ENCODE measurements at regions not wholly inside any gene's neighbourhood (a gene's known extent, or its start where the extent isn't known, plus 50 kb on each side); places are given as distances from the start of the nearest gene placed in this dataset.

DNA sequence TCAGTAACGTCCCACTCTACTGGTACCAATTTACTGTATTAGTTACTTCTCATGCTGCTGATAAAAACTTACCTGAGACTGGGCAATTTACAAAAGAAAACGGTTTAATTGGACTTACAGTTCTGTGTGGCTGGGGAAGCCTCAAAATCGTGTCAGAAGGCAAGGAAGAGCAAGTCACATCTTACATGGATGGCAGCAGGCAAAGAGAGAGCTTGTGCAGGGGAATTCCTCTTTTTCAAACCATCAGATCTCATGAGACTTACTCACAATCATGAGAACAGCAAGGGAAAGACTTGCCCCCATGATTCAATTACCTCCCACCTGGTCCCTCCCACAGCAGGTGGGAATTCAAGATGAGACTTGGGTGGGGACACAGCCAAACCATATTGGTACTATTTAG lies 908.2 kb upstream of the NR2F2 start:
- Histone ChIP-seq H3K27ac (ENCODE audit: insufficient read depth, low read length) (no peak overlapping the region), H3K4me2 (ENCODE audit: extremely low read depth, insufficient read depth, low read length) (no peak overlapping the region), H3K9ac (ENCODE audit: insufficient read depth, low read length) (no peak overlapping the region), H3K4me3 (replicated peaks in 1 of 4; ENCODE audit: control extremely low read depth in 1 of 4, insufficient read depth in 1 of 4, low read depth in 3 of 4, low read length in 4 of 4) (no peak overlapping the region), H2AFZ (ENCODE audit: low read length) (no peak overlapping the region), H3K36me3 (ENCODE audit: control insufficient read depth, insufficient read depth, low read length) (no peaks in the 10 kb centered on the region), H3K79me2 (ENCODE audit: control insufficient read depth, insufficient read depth, low read length) (no peaks in the 10 kb centered on the region), H3K27me3 (ENCODE audit: control insufficient read depth, insufficient read depth, low read length) (no peaks in the 10 kb centered on the region), H4K20me1 (ENCODE audit: control insufficient read depth, extremely low read depth, insufficient read depth, low read length) (no peaks in the 10 kb centered on the region), H3K4me1 (ENCODE audit: control insufficient read depth, extremely low read depth, insufficient read depth, low read length) (no peaks in the 10 kb centered on the region), H3K9me3 (ENCODE audit: control insufficient read depth, insufficient read depth, low read depth, low read length) (no peaks in the 10 kb centered on the region)
- no peak for TF ChIP-seq EZH2 (IDR thresholded peaks at IDR 0.05; ENCODE audit: low read length, missing control alignments)
- TF ChIP-seq, protein P1, sequence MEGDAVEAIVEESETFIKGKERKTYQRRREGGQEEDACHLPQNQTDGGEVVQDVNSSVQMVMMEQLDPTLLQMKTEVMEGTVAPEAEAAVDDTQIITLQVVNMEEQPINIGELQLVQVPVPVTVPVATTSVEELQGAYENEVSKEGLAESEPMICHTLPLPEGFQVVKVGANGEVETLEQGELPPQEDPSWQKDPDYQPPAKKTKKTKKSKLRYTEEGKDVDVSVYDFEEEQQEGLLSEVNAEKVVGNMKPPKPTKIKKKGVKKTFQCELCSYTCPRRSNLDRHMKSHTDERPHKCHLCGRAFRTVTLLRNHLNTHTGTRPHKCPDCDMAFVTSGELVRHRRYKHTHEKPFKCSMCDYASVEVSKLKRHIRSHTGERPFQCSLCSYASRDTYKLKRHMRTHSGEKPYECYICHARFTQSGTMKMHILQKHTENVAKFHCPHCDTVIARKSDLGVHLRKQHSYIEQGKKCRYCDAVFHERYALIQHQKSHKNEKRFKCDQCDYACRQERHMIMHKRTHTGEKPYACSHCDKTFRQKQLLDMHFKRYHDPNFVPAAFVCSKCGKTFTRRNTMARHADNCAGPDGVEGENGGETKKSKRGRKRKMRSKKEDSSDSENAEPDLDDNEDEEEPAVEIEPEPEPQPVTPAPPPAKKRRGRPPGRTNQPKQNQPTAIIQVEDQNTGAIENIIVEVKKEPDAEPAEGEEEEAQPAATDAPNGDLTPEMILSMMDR (conservative IDR thresholded peaks at IDR 0.05 in 1 of 2, IDR thresholded peaks at IDR 0.05 in 1 of 2; ENCODE audit: low read depth in 1 of 2, low read length in 2 of 2): no peak
- DNase-seq (ENCODE audit: low read depth in 2 of 2): no peak

DNA sequence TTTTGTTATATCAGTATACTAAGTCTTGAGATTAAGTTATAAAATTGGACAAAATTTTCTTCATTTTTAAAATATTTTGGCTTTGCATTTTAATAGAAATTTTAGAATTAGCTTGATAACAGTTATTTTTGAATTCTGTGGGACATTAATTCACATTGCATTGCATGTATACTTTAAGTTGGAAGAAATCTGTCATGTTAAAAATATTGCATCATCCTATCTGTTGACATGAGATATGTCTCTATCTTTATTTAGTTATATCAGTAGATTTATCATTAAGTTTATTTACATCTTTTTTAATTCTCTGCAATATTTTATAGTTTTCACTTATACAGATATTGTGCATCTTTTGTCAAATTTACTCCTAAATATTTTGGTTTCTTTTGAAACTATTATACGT lies 904.6 kb upstream of the NR2F2 start:
- Histone ChIP-seq H3K4me3 (replicated peaks in 1 of 4; ENCODE audit: control extremely low read depth in 1 of 4, insufficient read depth in 1 of 4, low read depth in 3 of 4, low read length in 4 of 4) (no peak overlapping the region), H3K4me1 (ENCODE audit: control insufficient read depth, extremely low read depth, insufficient read depth, low read length) (no peaks in the 10 kb centered on the region), H4K20me1 (ENCODE audit: control insufficient read depth, extremely low read depth, insufficient read depth, low read length) (no peaks in the 10 kb centered on the region), H3K36me3 (ENCODE audit: control insufficient read depth, insufficient read depth, low read length) (no peaks in the 10 kb centered on the region), H3K9ac (ENCODE audit: insufficient read depth, low read length) (no peak overlapping the region), H3K9me3 (ENCODE audit: control insufficient read depth, insufficient read depth, low read depth, low read length) (no peaks in the 10 kb centered on the region), H2AFZ (ENCODE audit: low read length) (no peak overlapping the region), H3K27me3 (ENCODE audit: control insufficient read depth, insufficient read depth, low read length) (no peaks in the 10 kb centered on the region), H3K4me2 (ENCODE audit: extremely low read depth, insufficient read depth, low read length) (no peak overlapping the region), H3K27ac (ENCODE audit: insufficient read depth, low read length) (no peak overlapping the region), H3K79me2 (ENCODE audit: control insufficient read depth, insufficient read depth, low read length) (no peaks in the 10 kb centered on the region)
- no peak for DNase-seq (ENCODE audit: low read depth in 2 of 2)
- no peak for TF ChIP-seq EZH2 (IDR thresholded peaks at IDR 0.05; ENCODE audit: low read length, missing control alignments)
- TF ChIP-seq, protein P1 (conservative IDR thresholded peaks at IDR 0.05 in 1 of 2, IDR thresholded peaks at IDR 0.05 in 1 of 2; ENCODE audit: low read depth in 1 of 2, low read length in 2 of 2): no peak

DNA sequence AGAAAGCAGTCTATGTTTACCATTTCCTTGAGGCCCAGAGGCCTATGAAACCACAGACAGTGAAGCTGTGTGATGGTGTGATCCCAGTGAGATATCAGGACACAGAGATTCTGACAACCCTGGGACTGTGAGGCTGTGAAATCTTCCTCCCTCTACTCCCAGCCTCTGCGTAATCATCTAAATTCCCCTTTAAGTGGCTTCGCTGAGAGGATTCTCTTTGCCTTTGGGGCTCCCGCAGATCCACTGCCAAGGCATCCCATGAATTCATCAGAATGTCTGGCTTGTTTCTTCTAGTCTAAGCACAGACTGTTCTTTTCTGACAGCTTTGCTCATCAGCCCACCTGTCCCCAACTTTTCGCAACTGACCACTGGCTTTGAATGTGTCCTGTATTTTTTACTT lies 901.2 kb upstream of the NR2F2 start:
- no peaks in the 10 kb centered on the region for H3K79me2 ChIP-seq (ENCODE audit: control insufficient read depth, insufficient read depth, low read length)
- no peaks in the 10 kb centered on the region for H4K20me1 ChIP-seq (ENCODE audit: control insufficient read depth, extremely low read depth, insufficient read depth, low read length)
- H3K4me3 ChIP-seq (replicated peaks in 1 of 4; ENCODE audit: control extremely low read depth in 1 of 4, insufficient read depth in 1 of 4, low read depth in 3 of 4, low read length in 4 of 4): no peak overlapping the region
- TF ChIP-seq, protein P1 (conservative IDR thresholded peaks at IDR 0.05 in 1 of 2, IDR thresholded peaks at IDR 0.05 in 1 of 2; ENCODE audit: low read depth in 1 of 2, low read length in 2 of 2): no peak
- TF ChIP-seq EZH2 (IDR thresholded peaks at IDR 0.05; ENCODE audit: low read length, missing control alignments): no peak
- no peaks in the 10 kb centered on the region for H3K27me3 ChIP-seq (ENCODE audit: control insufficient read depth, insufficient read depth, low read length)
- H3K4me2 ChIP-seq (ENCODE audit: extremely low read depth, insufficient read depth, low read length): no peak overlapping the region
- no peak overlapping the region for H3K9ac ChIP-seq (ENCODE audit: insufficient read depth, low read length)
- H3K4me1 ChIP-seq (ENCODE audit: control insufficient read depth, extremely low read depth, insufficient read depth, low read length): no peaks in the 10 kb centered on the region
- DNase-seq (ENCODE audit: low read depth in 2 of 2): no peak
- H2AFZ ChIP-seq (ENCODE audit: low read length): no peak overlapping the region
- H3K27ac ChIP-seq (ENCODE audit: insufficient read depth, low read length): no peak overlapping the region
- no peaks in the 10 kb centered on the region for H3K36me3 ChIP-seq (ENCODE audit: control insufficient read depth, insufficient read depth, low read length)
- no peaks in the 10 kb centered on the region for H3K9me3 ChIP-seq (ENCODE audit: control insufficient read depth, insufficient read depth, low read depth, low read length)

Data from fibroblast of lung (primary cell).